ENCODE measurements at regions not wholly inside any gene's neighbourhood (a gene's known extent, or its start where the extent isn't known, plus 50 kb on each side); places are given as distances from the start of the nearest gene placed in this dataset.
"Not testable (repeated sequence)": the region's sequence is repeated elsewhere in the genome, so short reads cannot be mapped to it uniquely, and the experiment has no call there.

DNA sequence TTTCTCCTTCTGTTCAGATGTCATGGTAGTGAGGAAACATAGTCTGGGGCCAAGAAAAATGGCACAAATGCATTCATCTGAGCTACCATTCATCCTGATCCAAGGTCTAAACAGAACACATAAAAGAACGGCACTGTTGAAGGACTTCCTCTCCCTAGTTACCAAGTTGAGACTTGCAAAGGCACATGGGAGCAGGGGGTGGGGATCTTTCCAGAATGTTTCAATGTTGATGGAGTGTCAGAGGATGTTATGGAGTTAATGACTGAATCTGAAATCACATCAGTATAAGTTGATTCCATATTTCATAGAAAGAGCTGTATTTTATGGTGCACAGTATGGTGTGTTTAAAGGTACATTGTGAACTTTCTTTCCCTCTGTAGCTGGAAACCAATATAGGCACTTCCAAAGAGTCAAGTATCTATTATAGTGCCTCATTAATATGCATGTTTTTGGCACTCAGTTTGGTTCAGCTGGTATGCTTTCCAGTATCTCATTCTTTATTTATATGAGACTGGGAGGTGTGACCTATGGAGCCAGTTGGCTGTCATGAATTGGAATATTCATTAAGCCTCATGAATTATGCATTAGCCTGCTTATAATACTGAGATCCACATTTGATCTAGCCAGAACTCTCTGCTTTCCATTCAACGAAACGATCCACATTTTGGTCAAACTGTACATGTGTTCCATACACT lies 603.0 kb downstream of the NR2F1-AS1 start:
- no peak for DNase-seq

DNA sequence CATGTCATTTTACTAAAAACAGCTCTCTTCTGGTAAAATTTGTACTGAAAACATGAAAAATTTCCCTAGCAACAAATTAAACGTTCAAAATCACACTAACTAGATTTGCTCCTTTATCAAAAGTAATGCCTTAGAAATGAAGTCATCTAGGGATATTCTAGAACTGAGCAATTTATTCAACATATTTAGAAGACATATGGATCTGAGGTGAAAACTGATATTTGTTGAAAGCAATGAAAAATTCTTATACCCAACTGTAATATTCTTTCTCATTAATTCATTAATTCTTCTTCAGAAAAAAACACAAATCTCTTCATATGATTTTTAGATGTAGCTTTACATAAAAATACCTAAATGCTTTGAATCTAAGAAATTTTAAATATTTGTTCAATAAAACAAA lies 604.9 kb downstream of the NR2F1-AS1 start:
- DNase-seq, result no peak

DNA sequence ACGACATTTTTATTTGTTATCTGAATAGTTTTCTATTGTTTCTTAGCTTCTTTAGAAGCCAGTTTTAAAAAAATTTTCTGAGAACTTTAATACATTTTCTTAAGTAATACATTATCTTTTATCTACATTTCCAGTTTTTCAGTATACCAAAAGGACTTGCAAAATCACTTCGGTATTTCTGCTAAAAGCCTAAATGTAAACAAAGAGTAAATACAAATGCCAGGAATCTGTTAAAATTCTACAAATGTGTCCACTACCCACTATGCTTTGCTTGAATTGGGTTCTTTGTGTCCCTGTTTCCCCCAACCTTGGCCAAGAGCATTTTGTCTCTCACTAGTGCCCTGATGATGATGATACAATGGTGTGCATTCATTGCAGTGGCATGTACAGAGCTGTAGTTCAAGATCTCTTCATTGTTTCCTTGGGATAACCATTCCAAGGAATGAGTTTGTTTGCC lies 611.2 kb downstream of the NR2F1-AS1 start:
- no peak for DNase-seq

DNA sequence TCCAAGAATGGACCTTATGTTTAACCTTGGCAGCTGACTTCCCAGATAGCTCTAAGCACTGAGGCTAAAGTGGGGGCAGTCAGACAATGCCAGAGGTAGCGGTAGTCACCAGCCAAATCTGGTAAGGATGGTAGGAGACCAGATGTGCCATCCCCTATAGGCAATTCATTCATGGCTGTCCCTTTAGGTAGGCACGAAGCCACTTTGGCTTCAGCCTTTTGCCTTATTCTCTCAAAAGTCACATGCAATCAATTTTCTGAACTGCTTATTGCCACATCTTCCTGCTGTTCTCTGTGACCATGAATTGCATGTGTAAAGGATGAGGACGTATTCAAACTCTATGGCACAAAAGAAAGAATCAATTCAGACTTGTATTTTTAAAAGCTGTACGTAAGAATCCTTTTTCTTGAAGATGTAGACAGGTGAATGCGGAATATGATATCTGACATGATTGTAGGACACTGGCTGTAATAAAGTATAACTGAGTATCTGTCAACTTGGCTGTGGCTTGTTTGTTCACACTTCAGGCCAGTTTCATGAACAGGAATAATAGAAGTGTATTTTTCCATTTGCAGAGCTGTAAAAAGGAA lies 611.7 kb downstream of the NR2F1-AS1 start:
- no peak for DNase-seq

DNA sequence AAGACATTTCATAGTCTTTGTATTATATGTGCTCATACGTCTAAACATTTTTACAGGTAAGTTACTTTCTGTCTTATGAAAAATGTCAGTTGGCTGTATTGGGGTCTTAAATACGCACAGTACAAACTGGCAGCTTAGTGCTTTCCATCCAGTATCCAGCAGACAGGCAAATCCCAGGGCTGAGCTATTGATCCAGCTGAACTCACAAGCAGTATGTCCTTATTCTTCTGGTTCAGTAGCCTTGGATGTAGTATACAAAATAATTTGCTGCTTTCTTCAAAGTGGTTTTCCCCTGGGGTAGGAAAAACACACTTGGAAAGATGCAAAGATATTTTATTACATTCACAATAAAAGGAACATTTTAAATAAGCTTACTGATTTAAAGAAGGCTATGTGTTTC lies 617.2 kb downstream of the NR2F1-AS1 start:
- no peak for DNase-seq

DNA sequence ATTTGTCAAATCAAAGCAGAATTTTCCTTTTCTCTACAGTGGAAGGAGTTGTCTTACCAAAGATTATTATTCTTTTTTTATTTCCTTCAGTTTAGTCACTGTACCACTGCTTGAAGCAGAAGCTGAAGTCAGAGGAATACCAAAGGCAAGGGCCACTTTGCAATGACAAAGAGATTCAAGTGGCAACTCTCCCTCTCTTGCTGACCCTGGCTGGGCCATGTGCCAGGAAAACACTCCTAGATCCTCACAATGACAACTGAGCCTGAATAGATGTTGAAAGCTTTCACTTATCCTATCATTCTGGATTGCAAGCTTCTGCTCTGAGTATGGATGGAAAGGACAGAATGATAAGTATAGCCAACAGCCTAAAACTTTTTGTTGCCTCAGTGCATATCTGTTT lies 618.3 kb downstream of the NR2F1-AS1 start:
- no peak for DNase-seq

DNA sequence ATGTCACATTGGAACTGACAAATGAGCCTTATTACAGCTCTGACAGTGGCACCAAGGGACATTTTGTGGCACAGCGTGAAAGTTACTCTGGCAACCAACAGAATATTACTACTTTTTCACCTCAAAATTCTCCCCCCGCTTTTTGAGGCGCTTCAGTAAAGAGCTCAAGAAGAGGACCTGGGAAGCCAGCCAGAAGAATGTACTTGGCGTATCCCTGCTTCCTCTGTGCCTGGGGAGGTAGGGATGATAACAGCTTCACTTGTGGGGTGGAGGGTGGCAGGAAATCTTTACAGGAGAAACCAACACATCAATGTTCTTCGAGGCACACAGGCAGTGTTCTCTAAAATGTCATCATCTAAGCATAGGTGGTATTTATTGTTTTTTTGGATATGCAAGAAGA lies 624.1 kb downstream of the NR2F1-AS1 start:
- DNase-seq, result no peak

DNA sequence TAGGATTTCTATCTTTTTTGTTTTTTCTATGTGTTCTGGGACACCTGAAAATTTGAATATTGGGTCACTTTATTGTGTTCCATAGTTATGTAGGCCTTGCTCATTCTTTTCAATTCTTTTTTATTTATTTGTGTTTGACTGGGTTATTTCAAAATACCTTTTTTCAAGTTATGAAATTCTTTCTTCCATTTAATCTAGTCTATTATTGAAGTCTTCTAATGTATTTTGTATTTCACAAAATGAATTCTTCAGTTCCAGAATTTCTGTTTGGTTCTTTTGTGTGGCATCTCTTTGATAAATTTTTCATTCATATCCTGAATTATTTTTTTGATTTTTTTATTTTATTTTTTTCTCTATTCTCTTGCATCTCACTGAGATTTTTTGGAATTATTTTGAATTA lies 628.8 kb downstream of the NR2F1-AS1 start:
- no peak for DNase-seq

DNA sequence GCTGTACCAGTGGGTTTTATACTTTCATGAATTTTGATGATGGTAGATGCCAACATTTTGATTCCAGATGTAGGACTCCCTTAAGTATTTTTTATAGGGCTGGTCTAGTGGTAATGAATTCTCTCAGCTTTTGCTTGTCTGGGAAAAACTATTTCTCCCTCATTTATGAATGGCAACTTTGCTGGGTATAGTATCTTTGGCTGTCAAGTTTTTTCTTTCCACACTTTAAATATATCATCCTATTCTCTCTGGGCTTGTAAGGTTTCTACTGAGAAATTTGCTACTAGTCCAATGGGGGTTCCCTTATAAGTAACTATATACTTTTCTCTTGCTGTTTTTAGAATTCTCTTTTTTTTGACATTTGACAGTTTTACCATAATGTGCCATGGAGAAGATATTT lies 629.3 kb downstream of the NR2F1-AS1 start:
- no peak for DNase-seq

DNA sequence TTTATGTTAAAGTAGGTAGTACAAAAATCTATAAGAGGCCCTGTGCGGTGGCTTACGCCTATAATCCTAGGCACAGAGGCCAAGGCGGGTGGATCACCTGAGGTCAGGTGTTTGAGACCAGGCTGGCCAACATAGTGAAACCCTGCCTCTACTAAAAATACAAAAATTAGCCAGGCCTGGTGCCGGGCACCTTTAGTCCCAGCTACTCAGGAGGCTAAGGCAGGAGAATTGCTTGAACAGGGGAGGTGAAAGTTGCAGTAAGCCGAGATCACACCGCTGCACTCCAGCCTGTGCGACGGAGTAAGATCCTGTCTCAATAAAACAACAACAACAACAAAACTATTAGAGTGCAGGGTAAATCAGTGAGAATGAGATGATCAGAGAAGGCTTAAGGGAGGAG lies 634.5 kb downstream of the NR2F1-AS1 start:
- no peak for DNase-seq

DNA sequence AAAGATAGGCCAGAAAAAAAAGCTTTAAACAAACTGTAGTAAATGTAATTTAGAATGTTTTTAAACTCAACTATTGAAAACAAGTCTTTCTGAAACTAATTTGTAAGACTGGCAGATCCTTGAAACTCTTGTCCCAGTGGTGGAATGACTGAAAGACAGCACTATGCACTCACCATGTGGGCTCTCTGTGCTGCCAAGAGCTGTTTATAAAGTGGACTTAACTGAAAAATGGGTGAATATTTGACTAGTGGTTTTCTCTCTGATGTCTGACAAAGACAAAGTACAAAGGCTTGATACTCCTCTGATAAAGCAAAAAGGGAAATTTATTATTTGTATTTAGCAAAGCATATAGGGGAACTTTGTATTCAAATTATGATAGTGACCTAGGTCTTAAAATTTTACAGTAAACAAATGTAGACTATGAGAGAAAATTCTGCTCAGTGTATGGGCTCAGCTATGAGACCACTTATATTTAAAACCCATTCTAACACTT lies 635.4 kb downstream of the NR2F1-AS1 start:
- no peak for DNase-seq

DNA sequence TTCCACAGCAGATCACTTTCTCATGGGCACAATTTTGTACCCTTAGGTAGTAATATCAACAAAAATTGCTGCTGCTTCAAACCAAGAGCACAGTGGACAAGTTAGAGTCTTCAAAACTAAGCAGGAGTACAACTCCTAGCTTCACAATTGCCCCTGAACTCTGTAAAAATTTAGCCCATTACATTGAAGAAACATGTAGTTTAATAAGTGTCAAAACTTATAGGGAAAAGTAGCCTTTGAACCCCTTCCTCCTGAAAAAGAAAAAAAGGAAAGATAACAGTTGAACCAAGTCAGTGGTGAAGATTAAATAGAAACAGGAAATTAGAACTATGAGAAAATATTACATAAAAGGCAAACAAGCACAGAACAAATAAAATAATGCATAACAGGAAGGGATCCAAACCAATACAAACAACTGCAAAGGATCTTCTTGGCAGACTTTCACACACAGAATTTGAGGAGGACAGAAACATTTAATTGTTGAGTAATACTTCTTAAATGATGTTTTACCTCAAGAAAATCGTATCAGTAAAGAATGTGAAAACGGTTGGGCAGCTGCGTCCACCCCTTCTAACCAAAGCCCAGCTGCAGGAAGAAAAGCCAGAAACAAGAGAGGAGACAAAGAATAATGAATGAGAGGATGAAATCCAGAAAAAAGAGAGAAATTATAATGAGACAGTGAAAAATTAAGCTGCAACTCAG lies 636.0 kb downstream of the NR2F1-AS1 start:
- no peak for DNase-seq

DNA sequence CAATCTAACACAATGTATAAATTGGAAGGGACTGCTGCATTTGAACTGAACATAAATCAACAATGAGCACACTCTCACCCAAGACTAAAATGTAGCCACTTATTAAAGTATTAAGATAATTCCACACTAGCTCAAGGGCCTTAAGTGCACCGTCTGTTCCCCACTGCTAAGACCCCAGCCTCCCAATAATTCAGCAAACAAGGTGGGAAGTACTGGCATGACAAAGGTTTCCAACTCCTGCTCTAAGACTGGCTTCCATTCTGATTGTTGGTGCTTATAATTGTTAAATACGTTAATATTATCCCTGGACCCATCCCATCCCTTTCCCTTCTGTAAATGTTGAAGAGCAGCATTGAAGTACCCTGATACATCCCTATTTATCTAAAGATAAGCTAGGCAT lies 636.7 kb downstream of the NR2F1-AS1 start:
- no peak for DNase-seq

DNA sequence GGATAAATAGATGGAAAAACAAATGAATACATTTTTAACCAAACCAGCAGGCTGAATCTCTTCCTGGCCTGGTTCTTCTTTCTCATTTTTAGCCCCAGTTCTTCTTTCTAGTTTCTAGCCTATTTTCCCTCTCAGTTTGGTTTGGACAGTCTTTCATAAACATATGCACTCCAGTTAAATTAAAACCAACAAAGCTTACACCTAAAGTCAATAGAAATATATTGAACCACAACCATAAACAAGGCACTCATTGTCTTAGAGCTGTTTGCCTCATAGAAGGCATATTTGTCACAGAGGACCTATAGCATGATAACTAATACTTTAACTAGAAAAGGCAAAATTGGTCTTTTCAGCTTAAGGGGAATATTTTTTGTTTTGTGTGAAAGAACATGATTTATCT lies 638.3 kb downstream of the NR2F1-AS1 start:
- no peak for DNase-seq

DNA sequence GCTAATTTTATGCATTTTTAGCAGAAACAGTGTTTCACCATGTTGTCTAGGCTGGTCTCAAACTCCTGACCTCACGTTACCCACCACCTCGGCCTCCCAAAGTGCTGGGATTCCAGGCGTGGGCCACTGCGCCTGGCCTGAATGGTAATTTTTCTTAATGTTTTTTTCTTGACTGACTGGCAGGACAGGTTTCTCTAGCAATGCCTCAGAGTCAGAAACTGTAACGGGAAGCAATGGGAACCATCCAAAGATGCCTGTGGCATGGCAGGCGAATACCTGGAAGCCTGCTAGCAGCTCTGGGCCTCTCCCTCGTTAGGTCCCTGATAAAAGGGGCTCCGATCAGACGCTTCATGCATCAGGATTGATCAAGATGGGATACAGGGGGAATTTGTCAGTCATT lies 639.2 kb downstream of the NR2F1-AS1 start:
- DNase-seq, result no peak

DNA sequence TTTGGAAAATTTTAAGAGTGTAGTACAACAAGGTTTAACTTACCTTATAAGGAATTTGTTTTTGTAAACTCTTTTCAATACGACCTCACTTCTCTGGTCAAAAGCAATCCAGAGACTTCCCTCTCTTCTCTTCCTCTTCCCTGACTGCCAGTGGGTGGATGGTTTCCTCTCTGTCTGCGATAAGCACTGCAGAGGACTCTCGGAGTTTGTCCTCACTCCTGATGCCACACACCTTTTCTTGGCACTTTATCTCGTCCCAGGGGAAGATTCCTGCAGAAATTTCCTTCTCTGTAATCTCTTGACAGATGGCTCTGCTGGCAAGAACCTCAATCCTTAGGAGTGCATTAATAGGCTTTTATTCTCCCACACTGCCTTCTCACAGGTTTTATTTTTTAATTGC lies 641.6 kb downstream of the NR2F1-AS1 start:
- DNase-seq, result no peak

DNA sequence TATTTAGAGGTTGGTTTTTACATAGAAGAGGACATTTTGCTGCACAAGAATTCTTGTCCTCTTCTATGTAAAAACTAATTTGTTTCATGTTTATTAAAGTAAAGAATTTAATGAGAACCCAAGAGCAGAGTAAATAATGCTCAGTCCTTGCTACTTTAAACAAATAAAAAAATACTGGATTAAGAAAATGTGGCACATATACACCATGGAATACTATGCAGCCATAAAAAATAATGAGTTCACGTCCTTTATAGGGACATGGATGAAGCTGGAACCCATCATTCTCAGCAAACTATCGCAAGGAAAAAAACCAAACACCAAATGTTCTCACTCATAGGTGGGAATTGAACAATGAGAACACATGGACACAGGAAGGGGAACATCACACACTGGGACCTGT lies 643.6 kb downstream of the NR2F1-AS1 start:
- not testable (repeated sequence) for DNase-seq

DNA sequence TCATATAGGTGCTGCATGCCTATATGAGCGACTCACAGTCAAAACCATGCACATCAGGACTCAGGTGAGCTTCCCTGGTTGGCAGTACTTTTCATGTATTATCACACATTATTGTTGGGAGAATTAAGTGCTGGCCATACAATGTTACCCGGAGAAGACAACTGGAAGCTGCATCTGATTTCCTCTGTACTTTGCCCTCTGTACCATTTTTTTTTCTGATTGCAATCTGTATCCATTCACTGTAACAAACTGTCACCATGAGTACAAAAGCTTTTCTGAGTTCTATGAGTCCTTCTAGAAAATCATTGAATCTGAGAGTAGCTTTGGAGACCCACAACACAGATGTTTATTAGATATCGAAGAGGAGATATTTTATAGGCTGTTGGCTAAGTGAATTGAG lies 651.0 kb downstream of the NR2F1-AS1 start:
- no peak for DNase-seq

DNA sequence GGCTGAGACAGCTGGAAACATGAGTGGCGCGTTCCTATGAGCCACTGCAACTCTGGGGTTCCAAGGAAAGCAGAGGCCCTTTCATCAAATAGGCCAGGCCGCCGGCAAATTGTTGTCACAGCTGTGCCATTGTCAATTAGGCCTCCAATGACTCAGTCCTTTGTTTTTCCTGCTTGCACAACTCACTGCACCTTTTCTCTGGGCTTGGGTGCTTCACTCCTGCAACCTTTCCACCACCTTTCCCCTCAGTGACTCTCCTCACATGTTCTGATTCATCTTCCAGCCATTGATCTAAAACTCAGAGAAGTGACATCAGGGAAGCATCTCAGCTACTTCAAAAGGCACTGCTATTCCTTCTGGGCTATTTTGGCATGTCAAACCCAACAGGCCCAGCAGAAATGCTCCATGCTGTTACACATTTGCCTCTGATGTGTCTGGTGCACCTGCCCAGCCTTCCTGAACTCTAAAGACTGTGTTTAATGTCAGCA lies 653.7 kb downstream of the NR2F1-AS1 start:
- DNase-seq, result no peak

DNA sequence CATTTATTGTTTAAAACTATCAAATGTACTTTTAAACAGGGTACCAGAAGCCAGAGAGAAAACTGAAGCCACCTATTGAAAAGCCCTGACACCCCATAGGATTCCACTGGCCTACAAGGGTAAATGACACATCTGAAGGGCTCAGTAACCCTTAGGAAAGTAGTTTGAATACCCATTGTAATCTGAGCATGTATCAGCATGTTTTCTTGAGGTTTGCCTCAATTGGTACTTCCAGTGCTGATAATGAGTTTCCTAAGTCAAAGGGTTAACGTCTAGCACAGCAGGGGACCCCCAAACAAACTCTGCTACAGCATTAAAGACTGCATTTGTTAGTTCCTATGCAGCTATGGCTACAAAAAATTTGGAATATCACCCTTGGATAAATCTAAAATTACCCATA lies 657.1 kb downstream of the NR2F1-AS1 start:
- no peak for DNase-seq

DNA sequence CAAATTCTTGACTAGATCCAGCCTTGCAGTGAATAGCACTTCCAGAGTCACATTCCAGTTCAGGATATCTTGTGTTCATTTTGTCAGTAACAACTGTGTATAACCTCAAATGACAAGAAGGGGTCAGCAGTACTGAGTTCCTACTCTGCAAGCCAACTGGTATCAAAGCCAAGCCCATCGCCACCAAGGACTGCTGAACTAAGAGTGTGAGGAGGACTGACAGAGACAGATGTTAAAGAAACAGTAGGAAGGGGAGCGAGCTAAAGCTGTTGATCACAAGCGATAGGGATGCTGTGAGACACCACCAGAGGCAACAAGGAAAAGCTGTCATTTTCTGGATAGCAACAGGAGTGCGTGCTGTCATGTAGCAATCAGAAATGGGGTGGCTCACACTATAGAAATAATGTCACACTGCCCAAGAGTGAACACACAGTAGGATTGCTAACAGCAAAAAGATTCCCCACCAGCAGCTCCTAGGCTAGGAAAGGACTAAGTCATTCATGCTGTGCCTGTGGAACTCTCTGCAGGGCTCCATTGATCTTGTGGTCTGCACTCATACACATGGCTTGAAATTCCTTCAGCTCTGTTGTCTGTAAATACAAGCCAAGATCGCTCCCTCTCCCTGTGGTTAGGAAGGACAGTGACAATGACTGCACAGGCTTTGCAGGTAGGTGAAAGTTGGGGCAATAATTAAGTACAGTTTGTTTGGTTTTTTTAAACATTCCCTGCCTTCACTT lies 658.6 kb downstream of the NR2F1-AS1 start:
- DNase-seq, result no peak

DNA sequence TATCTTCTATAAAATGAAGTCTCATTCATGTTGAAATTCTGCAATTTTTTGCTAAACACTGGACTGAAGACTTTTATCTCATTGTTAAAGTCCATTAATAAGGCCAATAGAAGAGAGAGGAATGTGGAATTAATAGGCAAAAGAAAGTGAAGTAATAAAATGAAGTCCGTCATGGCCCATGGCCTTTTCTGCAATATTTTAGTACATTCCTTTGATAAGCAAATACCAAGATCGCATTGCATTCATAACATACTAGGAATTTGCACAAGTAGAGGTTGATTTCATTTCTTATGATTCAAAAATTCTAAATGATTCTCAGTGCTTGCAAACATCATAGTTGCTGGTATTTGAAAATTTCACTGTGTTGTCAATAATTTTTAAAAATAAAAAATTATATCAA lies 664.0 kb downstream of the NR2F1-AS1 start:
- DNase-seq, result no peak

DNA sequence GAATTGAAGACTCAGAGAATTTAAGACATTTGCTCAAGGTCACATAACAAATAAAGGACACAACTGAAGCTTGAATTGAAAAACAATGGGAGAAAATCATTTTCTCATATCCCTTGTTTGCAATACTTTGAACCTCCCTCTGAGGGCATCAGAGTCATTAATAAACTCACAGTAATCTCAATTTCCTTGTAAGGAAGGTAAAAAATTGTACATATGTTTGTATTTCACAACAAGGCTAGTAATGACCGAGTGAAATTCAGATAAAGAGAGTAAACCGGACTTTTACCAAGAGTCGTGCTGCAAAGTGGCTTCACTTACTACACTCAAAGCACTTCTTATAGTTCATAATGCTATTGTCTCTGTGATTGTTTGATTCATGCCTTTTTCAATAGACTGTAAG lies 665.0 kb downstream of the NR2F1-AS1 start:
- no peak for DNase-seq
